NCI-H2196 treated with DMSO at 0.1 percent for 48 hours (cell line): ENCODE measurements at regions not wholly inside any gene's neighbourhood (a gene's known extent, or its start where the extent isn't known, plus 50 kb on each side); places are given as distances from the start of the nearest gene placed in this dataset.

Experiments used
- DNase-seq: peaks from one replicate; lab custom pipeline; 2025; ENCODE audit not compliant: unreplicated experiment; lab: John Stamatoyannopoulos, UW

DNA sequence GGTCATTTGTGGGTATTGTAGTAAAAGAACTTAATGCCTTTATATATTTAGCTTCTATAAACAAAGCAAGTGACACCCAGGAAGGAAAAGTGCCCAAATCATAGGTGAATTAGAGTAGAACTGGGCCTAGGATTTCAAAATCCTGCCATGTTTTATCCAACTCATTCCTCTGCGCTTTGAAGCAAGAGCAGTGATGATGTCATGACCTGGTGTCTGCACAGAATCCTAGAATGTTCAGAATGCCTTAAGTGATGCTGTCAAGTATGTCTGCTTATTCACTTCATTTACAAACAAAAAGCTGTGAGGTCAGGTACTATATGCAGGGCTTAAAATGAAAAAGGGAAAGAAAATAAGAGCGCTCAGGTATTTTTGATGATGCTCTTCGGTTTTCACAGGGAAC lies 737.2 kb upstream of the ANKRD30A start:
- DNase-seq: no peak

DNA sequence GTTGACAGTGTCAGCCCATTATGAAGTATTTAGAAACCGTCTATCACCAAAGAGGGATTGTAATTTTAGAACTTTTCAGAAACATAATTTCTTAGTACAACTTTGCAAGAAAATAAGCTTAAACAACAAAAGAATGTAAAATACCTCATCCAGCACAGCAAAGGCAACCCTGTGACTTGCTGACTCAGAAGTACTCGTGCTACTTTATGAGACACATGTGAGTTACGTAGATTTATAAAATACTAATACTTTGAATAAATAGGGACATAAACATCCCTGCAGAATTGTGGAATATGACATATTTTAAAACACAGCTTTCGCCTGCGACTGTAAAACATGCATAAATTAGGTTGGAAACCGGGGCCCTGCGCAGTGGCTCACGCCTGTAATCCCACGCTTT lies 739.7 kb upstream of the ANKRD30A start:
- DNase-seq: no peak

DNA sequence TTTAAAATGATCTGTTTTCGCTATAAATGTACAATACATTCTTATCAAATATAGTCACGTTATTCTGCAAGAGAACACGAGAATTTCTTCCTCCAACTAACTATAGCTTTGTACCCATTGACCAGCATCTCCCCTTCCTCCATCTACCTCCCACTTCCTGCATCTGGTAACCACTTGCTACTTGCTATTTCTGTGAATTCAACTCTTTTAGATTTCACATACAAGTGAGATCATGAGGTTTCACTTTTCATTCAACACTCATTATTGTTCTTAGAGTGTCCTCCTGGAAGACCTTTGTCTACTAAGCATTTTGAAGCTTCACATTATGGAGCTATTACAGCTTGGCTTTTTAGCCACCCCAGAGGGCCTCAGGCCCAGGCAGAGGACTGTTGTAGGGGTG lies 741.3 kb upstream of the FZD8 start:
- no peak for DNase-seq

DNA sequence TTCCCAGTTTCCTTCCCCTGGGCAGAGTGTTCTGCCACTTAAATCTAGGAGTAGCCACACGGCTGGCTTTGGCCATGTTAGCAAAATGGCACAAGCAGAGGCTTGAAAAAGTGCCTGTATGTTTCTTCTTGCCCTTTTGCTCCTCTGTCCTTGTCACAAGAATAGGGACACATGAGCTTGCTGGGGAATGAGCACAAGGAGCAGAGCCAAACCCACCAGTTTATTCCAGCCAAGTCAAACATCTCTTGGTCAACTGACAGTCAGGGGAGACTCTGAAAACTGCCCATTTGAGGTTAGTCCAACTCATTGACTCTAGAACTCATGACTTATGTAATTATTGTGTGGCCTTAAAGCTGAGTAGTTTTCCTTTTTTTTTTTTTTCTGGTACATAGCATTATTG lies 739.7 kb upstream of the FZD8 start:
- no peak for DNase-seq

DNA sequence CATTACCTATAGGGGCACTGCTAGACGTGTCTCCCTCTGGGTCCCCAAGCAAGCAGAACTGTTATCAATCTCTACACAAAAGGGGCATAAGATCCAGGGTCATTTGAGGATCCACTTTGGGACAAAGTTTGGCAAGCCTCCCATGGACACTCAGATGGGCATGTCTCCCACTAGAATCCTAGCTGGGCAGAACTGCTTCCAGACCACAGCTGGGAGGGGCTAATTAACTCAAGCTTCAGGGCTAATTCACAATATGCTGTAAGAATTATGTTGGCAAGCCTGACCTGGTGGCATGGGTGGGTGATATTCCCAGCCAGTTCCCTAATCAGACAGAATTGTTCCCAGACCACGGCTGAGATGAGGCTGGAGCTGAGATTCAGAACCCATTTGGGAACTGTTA lies 738.4 kb upstream of the FZD8 start:
- DNase-seq: no peak

DNA sequence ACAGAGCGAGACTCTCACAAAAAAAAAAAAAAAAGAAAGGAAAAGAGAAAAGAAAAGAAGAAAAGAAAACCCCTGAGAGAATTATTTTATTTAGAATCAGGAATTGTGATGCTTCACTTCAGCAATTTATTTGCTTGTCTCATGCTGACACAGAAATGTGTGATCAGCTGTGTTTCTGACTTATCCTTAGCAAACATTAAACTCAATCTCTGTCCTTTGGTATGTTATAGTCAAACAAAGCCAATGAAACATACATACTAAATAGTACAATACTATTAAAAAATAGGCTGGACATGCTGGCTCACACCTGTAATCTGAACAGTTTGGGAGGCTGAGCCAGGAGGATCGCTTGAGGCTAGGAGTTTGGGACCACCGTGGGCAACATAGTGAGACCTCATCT lies 733.0 kb upstream of the FZD8 start:
- no peak for DNase-seq

DNA sequence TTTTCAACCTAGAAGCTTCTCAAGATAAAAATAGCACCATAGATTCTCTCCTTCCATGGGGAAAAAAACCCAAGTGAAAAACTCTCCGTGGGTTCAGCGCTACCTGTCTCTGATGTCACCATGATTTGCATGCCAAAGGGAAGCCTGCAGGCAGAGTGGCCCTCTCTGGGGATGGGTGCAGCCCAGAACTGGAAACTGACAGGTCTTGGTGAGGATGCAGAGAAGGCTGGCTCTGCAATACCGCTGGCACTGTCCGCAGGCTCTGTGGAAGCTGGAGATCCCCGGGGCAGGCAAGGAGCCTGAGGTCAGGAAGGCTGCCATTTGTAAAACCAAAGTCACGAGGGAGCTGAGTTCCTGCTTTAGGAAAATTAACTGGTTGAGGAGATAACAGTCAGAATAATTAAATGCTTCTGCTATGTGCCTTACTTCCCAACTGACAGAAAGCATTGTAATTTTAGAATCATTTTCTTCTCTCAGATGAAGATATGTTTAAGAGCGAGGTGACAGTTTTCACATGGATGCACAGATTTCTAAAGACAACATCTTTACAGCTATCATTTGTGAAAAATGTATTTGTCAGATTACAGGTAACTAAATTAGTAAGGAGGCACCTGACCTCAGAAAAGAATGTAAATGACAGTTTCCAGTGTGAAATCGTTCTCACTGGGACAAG lies 731.5 kb upstream of the FZD8 start:
- DNase-seq: no peak

DNA sequence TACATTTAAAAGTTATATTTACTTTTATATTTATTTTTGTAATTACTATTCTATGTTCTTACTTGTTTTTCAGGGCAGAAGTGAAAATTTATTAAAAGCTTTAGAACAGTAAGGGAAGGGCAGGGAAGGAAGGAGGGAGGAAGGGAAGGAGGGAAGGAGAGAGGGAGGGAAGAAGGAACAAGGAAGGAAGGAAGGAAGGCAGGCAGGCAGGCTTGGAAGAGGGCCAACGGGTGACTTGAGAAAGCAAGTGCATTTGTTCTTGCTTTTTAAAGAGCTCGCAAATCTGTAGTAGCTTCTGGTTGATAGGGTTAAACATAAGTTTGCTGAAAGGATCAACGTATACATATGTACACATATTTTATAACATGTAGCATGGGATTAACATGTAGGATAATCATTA lies 725.3 kb upstream of the FZD8 start:
- no peak for DNase-seq

DNA sequence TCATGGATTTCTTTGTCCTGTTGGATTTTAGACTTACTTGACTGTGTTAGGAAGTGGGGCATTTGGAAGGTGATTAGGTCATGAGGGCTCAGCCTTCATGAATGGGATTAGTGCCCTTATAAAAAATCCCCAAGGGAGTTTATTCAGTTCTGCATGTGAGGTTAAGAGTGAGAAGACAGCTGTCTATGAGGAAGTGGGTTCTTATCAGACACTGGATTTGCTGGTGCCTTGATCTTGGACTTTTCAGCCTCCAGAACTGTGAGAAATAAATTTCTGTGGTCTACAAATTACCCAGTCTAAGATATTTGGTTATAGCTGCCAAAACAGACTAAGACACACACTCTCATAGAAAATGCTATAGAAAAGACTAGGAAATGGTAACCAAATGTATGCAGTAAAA lies 724.7 kb upstream of the FZD8 start:
- no peak for DNase-seq

DNA sequence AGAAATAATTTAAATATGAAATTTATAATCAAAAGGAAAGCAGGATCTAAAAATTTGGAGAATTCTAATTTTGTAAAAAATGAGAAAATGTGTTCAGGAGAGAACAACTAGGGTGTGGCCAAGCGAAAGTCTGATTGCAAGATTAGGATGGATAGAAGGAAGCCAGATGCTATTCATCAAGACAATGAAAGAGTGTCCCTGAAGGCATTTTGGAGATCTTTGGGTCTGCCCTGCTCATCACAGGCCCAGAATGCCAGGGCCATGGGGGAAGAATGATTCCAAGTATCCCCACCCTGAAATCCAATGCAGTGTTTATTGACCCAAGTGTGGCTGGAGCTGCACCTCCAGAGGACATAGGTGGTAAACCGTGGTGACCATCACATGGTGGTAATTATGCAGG lies 724.0 kb upstream of the FZD8 start:
- DNase-seq: no peak

DNA sequence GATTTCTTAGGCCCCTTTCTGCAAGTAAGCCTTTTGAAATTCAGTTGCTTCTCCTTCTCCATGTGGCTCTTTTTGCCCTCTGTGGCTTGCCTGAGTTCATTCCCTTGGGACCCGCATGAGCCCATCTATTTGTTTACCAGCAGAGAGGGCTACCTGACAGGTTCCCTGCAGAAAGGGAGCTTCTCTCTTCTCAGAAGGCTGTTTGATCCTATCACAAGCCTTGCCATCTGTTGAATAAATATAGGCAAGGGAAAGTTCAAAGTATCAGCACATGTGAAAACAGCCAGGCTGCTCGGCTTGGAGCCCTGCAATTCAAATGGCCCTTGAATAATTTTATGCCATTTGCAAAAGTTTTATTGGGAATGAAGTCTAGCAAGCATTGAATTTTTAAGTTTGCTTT lies 720.2 kb upstream of the FZD8 start:
- no peak for DNase-seq

DNA sequence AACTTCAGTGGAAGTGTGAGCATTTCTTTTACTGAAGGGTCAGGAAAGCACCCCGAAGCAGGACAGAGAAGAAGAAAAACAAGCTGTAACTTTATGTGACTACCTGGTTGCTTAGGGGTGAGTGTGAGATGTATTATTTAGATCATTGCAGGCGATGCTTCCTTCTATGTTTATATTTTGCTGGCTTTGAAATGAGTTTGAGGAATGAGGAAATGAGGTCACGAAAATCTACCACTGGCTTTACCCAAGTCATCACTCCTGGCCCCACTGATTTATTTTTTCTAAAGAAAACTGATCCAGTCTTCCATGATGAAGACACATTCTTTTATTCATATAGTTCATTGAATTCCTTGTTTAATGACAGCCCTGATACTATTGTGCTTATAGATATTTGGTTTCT lies 716.6 kb upstream of the FZD8 start:
- no peak for DNase-seq

DNA sequence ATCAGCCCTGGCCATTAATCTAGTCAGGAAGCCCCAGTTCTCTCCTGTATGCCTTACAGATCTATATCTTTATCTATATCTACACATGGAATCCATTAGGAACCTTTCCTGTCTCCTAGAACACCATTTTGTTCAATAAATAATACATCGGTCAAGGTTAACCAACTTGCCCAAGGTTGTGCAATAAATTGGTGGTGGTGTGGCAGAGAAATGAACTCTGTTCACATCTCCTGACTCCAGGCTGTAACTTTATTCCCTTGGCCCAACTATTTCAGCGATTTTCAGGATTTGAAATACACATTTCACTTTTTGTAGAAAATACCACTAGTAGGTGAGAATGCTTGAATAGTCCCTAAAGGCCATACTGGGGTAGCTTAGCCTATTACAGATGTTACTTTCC lies 712.5 kb upstream of the FZD8 start:
- DNase-seq: no peak

DNA sequence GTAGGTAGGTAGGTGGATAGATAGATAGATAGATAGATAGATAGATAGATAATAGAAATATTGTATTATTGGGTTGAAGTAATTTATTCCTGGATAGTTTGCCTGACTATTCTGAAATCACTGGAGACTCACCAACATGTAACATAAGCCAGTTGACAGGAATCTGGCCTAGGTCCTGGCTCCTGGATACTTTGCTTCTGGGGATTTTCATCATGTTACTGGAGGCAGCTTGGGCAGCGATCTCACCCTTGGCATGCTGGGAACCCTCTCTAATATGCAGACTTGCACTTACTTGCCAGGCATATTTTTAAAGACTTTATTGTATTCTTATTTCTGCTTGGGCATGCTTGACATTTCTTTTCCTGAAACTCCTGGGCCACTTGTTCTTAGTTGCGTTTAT lies 709.1 kb upstream of the FZD8 start:
- DNase-seq: no peak

DNA sequence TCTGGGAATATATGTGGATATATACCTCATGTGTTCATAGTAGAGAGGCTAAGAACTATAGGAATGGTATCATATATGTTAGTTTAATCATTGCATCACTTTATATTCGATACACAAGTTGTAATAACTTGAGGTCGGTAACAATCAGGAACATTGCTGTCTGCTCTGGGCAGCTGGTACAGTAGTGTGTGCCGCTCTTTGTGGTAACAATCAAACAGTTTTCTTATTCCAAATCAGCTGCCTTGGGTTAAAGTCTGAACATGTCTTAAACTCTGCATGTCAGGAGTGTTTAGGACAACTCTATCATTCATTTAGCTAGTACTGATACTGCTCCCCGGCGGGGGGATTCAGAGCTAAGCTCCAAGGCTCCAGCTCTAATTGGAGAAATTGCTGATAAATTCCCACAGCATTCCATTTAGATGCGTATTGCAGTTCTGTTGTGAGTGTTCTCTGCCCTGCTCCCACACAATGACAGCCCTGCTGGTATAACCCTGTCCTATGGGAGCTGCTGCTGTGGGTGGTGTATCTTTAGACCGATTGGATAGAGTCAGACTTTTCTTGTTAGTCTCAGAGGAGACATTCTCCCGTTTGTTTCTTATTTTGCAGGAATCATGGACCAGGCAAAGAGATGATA lies 707.5 kb upstream of the FZD8 start:
- DNase-seq: no peak

DNA sequence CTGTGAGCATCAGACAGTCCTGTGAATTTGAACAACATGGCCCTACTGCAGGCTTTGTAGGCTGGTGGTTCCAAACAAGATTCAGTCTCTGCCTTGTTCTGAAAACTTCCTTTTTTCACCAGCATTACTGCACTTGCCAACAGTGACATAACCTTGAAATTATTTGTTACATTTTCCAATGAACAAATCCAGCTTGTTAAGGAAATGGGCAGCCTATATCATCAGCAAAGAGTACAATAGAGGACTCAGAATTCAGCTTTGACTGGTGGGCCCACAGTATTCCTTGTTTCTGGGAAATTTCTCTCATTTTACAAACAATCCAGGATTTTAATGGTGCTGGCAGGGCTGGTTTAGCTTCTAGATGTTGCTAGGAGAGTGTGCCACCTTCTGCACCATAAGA lies 703.7 kb upstream of the FZD8 start:
- DNase-seq: no peak

DNA sequence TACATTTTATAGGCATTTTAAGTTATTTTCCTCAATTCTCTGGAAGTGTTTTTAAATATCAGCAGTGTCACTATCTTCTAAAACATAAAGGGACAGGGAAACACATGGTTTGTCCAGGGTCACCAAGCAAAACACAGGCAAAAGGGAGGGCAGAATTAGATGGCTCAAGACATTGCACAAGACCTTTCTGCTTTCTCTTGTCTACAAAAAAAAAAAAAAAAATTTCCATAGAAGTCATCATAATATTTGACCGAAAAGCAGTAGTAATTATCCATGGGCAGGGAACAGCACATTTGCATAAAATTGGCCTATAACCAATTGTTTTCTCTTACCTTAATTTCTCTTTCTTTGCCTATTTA lies 703.1 kb upstream of the FZD8 start:
- no peak for DNase-seq

DNA sequence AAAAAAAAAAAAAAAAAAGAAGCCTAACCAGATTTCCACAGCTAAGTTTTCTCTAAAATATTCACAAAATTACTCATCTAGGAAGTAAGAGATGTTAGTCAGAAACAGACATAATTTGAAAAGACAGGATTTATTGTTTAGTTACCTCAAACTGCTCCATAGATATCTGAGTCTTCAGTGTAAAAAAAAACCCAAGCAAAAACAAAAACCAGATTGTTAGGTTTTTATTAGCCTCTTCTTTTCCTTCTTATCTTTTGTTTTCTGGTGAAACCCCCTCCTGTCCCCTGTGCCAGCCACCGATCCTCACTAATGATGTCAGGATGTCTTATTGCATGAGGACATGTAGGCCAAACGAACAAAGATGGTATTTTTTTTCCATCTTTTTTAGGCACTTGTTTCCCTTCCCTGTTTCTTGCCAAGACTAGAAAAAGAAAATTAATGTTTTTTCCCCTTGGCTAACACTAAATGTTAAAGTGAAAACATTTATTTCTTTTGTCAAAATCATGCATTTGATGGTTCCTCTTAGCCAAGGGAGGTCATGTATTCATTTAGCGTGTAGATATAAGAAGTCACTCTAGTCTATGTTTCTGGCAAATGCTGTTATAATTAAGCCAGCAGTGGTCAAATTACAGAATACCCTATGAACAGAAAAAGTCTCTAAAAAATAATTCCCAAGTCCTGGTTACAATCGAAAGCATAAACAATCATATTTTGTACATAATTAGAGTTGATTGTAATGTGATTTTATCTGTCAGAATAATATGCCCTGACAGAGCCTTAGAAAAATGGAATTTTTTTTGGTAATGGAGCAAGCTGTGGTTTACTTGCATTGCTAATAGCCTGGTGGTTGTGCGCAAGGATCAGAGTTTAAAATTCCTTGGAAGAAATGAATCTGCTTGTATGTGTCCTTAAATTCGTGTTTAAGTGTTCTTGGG lies 702.4 kb upstream of the FZD8 start:
- no peak for DNase-seq

DNA sequence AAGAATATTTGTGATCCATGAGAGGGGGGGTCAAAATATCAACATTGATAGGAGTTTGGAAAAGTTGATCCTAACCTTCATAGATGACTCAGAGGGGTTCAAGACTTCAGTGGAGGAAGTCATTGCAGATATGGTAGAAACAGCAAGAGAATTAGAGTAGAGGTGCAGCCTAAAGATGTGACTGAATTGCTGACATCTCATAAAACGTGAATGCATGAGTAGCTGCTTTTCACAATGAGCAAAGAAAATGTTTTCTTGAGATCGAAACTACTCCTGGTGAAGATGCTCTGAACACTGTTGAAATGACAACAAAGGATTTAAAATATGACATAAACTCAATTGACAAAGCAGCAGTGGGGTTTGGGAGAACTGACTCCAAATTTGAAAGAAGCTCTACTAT lies 700.7 kb upstream of the FZD8 start:
- no peak for DNase-seq

DNA sequence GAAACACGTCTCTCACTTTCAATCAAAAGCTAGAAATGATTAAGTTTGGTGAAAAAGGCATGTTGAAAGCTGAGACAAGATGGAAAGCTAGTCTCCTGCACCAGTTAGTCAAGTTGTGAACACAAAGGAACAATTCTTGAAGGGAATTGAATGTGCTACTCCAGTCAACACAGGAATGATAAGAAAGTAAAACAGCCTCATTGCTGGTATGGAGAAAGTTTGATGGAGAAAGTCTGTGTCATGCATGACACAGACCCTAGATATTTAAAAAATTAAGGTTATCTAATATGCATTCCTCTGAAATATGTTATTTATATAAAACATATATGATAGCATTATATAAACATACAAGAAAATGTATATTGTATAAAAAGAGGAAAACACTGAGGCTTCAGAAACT lies 699.4 kb upstream of the FZD8 start:
- no peak for DNase-seq

DNA sequence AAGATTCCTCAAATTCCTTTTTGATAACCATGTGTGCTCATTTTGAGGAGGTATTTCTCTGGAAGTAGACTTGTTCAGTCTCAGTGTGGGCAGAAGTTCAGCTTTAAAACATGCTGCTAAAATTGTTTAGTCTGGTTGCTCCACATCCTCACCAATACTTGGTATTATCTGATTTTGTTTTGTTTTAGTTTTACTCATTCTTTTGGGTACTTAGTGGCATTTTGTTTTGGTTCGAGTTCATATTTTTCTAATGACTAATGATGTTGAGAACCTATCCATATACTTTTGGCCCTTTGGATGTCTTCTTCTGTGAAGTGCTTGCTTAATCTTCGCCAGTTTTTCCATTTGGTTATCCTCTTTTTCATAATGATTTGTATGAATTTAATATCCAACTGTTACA lies 694.2 kb upstream of the FZD8 start:
- DNase-seq: no peak

DNA sequence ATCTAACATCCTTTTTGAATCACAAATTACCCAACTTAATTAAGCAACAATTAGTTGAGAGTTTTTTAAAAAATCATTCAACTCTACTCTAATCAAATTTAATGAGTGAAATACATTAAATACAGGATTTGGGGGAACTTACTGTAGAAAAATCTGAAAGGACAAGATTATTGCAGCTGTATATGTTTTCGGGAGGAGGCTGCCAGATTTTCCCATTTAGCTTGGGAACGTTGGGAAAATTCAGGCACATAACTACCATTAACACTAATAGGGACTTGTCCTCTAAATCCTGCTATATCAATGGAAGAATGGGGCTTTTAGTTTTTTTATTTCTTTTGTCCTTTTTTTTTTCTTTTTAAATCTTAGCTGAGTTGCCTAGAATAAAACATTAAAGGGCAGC lies 691.4 kb upstream of the FZD8 start:
- no peak for DNase-seq
